HUDEP-2 (cell line): ENCODE measurements at regions not wholly inside any gene's neighbourhood (a gene's known extent, or its start where the extent isn't known, plus 50 kb on each side); places are given as distances from the start of the nearest gene placed in this dataset.

Source experiments
- DNase-seq, 76 experiments: peaks; one replicate each; lab custom pipeline; 2025; ENCODE audit not compliant: unreplicated experiment in 76 of 76; lab: John Stamatoyannopoulos, UW

- no peak for DNase-seq
Observed at GRCh38 chr6:92840246-92840930, 579.0 kb downstream of the EPHA7 start.

DNA sequence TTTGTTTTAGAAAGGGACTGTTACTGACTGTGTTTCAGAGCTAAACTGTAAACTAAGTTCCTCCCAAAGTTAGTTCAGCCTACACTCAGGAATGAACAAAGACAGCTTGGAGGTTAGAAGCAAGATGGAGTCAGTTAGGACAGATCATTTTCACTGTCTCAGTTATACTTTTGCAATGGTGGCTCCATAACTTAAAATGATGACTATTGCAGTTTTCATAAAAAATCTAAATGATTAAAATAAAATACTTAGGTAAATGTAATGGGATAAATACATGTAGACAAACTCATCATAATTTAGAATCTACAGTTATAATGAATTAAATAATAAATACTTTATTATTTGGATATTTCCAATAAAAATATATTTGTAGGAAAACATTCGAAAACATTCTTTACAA lies 590.6 kb downstream of the EPHA7 start:
- no peak for DNase-seq

DNA sequence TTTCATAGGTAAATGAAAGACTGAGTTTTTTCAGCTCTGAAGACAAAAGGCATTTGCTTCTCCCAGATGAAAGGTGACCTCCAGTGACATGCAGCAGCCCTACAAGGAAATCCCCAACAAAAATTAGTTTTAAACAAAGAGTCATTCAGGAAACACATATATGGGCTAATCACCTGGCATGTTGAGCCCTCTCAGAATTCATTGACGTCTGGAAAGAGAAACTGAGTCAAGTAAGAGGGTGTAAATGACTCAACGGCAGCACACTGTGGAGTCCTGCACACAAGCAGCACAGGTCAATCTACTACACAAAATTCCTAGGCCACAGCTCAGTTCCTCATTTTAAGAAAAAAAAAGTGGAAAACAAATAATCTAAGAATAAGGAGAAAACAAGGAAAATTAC lies 592.3 kb downstream of the EPHA7 start:
- DNase-seq = no peak

- DNase-seq = no peak
Observed at GRCh38 chr6:92826633-92827032, 592.7 kb downstream of the EPHA7 start.

GRCh38 chr6:92822222-92822621 lies 597.1 kb downstream of the EPHA7 start:
- DNase-seq = no peak

DNA sequence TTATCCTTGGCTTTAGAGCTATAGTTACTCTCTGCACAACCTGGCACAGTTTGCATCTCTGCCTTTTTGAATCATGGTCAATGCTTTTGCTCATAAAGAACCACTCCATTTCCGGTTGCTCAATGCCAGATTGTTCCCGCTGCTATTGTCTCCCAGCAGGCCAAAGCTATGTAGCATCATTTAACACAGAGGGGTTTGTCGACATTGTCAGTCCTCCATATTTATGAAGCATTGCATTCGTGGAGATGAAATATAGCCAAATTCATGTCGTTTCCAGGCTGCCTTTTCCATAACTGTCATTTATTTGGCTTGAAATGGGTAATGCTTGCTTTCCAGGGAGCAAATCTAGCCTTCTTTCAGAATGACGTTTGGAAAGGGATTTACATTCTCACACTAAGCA lies 598.8 kb downstream of the EPHA7 start:
- DNase-seq = no peak

DNA sequence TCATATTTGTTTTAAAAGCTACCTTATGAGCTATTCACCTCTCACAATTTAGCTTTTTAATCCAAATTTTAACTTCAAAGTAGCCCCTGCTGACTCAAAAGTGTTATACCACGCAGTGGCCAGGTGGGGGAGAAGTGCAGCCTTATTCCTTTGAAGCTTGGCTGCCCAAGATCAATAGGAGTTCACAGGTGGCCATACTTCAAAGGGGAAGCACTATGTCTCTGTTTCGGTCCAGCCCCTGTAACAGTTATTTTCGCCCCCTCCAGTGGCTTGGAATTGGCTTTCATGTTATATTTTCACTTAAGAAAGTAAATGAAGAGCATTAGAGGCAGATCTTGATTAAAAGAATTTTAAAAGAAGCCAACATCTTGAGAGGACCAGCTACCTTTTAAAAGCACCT lies 608.4 kb downstream of the EPHA7 start:
- DNase-seq = peak in 28 of 76 experiments; percentile 3 to 71 (median 21)

DNA sequence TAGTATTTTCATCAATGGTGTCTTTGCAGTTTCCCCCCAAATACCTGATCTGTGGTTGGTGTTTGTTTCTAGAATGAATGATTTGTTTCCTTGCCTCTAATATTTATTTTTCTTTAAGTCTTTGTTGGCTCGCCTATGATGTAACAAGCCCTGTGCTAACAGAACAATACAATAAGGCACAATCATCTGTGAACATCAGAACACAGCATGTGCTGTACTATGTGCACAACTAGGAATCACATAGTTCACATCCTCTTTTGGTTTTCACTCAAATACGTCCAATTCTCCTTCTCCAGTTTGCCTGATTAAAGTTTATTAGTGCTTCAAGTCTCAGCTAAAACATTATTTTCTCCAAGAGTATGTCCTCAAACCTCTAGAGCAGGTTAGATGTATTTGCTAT lies 613.1 kb downstream of the EPHA7 start:
- DNase-seq = no peak

DNA sequence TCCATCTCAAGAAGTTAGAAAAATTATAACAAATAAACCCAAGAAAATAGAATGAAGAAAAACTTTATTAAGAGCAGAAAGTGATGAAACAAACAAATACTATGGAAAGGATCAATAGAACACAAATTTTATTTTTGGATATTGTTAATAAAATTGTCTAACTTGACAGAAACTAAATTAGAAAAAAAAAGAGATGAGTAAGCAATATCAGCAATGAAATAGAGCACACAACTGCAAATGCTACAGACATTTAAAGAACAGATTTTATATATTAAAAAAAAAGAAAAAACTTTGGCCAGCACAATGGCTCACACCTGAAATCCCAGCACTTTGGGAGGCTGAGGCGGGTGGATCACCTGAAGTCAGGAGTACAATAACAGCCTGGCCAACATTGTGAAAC lies 628.0 kb downstream of the EPHA7 start:
- DNase-seq = no peak

DNA sequence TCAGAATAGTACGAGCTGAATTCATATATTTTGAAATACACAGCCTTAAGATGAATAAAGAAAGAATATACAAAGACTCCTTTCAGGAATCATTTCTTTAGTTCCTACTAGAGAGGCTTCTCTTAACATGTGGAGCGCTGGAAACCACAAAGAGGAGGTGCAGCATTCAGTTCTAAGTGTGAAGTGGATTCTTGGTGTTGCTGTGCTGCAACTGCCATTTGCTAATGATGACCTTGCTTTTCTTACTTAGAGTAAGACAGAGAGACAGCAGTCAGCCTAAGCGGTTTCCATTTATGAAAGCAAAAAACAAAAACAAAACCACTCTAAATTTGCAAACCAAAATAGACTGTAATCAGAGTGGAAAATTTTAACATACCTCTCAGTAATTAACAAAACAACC lies 629.0 kb downstream of the EPHA7 start:
- no peak for DNase-seq

GRCh38 chr6:92784235-92784634 lies 635.1 kb downstream of the EPHA7 start:
- no peak for DNase-seq

DNA sequence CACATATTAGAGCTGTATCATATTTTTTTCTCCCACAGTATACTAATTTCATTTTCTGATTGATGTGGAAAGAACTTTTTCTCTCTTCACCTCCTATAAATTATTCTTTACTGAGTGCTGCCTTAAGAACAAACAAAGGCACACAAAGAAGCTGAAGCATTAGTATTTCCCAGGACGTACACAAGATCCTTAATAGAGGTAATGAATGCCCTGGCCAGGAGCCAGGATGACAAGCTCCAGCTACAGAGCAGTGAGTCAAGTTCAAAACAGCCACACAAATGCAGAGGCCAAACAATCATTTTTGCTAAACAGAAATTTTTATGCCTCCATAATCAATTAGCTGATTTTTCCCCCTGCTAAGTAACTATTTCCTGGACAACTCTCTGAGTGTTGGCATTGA lies 639.6 kb downstream of the EPHA7 start:
- DNase-seq = no peak

GRCh38 chr6:92777146-92777740 lies 642.1 kb downstream of the EPHA7 start:
- DNase-seq = peak in 2 of 76 experiments; percentile 5 to 10

GRCh38 chr6:92770540-92770939 lies 648.8 kb downstream of the EPHA7 start:
- no peak for DNase-seq

- DNase-seq = no peak
Observed at GRCh38 chr6:92767101-92767500, 652.3 kb downstream of the EPHA7 start.

DNA sequence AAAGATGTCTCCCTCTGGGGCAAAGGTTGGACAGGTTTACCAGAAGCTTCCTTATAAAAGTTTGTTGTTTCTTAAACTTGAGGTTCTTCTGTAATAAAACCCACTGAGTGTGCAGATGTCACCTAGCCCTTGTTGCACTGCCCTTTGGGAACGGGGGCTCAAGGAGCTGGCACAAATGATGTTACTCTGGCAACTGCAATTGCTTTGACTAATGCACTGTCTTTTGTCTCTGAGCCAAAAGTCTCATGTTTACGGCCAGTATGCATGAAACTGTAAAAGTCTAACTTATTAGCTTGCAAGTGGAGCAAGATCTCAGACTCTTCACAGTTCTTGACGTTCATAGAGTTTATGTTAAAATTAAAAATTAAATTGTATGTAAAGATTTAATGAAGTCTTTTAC lies 655.7 kb downstream of the EPHA7 start:
- DNase-seq = no peak

GRCh38 chr6:92763274-92763584 lies 656.1 kb downstream of the EPHA7 start:
- DNase-seq = no peak

DNA sequence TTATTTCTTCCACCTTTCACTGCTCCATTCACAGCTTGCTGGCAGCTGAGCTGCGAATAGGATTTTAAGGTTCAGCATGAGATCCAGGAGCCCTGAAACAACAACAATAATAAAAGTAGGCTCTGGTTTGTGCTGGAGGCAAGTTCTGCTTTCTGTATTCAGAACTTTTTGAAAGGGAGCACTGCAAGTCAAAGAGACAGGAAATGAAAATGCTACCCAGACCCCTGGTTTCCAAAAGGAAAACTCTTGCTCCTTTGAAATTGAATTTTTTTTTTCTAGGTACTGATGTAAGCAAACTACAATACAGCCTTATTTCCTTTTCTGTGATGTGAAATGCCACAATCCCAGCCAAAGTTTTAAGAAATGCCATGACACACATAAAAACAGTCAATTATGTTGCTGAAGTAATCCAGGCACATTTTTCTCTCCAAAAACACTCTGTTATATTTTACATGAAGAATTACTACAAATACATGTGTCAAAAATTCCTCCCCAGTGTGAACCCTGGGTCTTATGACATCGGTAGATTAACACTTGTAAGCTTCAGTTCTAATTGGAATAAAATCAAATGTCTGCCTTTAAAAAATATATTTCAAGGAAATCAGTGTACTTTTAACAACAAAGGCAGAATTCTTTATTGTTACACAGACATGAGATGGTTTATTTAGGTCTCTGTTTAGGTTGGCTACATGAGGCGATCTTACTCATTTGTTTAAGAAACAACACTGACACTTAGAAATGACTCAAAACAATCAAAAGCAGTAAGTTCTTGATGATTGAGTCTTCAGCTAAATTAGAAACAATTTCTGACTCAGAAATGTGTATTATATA lies 656.7 kb downstream of the EPHA7 start:
- DNase-seq = no peak

GRCh38 chr6:92759178-92759577 lies 660.2 kb downstream of the EPHA7 start:
- DNase-seq = no peak

GRCh38 chr6:92757925-92758324 lies 661.4 kb downstream of the EPHA7 start:
- no peak for DNase-seq

DNA sequence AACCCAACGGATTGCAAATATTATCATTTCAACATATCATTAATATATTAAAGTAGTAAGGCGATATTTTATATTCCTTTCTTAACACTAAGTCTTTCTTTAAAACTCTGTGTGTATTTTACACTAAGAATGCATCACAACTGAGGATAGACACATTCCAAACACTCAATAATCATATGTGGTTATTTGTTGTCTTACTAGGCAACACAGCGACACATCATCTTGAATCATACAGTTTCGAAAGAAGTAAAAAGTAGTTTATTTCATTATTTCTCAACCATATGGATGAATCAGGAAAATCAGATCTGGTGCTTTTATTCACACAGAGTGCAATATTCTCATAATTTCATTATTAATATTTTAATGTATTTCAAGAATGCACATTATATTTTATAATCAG lies 662.4 kb downstream of the EPHA7 start:
- no peak for DNase-seq

GRCh38 chr6:92753956-92754355 lies 665.4 kb downstream of the EPHA7 start:
- no peak for DNase-seq
